Panc1 (cell line): ENCODE measurements at regions not wholly inside any gene's neighbourhood (a gene's known extent, or its start where the extent isn't known, plus 50 kb on each side); places are given as distances from the start of the nearest gene placed in this dataset.

Source experiments
- ATAC-seq: fragments of 200-7000 bp; cut with Tn5 transposase; 2 replicates; pipeline ENCODE4 v1.9.1; 2020; ENCODE audit warnings: mild to moderate bottlenecking, moderate library complexity
- BruUV-seq: library from RNA; stranded (reverse); fragments of 400-500 nt; replicated peaks from 2 replicates; lab custom pipeline; 2021; lab: Mats Ljungman, UMichigan
- CTCF ChIA-PET: fragments of 300-600 bp; sonication (Branson Sonifier 250); formaldehyde crosslinking; loops from one replicate; lab custom pipeline; 2022; ENCODE audit warnings: antibody characterized with exemption; lab: Charles Lee
- POLR2A ChIA-PET: fragments of 300-600 bp; sonication (Branson Sonifier 250); formaldehyde crosslinking; loops from one replicate; lab custom pipeline; 2022; ENCODE audit warnings: antibody characterized with exemption; lab: Charles Lee
- DNase-seq: peaks from one replicate; pipeline ENCODE4 v3.0.0-alpha.2; 2010; ENCODE audit warnings: low read depth, low spot score
- H3K27ac ChIP-seq: 2 replicates; pipeline ENCODE4 v1.5.1; 2011; ENCODE audit warnings: mild to moderate bottlenecking, low read length, inconsistent platforms
- H3K27me3 ChIP-seq: fragments of 200-500 bp; sonication (Bioruptor generic); 2 replicates; pipeline ENCODE4 v1.6.0; 2014; ENCODE audit warnings: low read length, inconsistent platforms; ENCODE audit not compliant: control insufficient read depth, insufficient read depth
- H3K36me3 ChIP-seq: fragments of 200-500 bp; sonication (Bioruptor generic); 2 replicates; pipeline ENCODE4 v1.5.1; 2014; ENCODE audit warnings: inconsistent platforms, mild to moderate bottlenecking, low read length, moderate library complexity; ENCODE audit not compliant: control insufficient read depth, insufficient read depth
- H3K4me1 ChIP-seq: 2 replicates; pipeline ENCODE4 v1.5.1; 2011; ENCODE audit warnings: inconsistent platforms, mild to moderate bottlenecking, low read length, moderate library complexity; ENCODE audit not compliant: control insufficient read depth, insufficient read depth
- H3K4me3 ChIP-seq, 2 experiments: 2 replicates each; pipeline ENCODE4 v1.5.1; 2011 to 2012; ENCODE audit warnings: low read depth in 2 of 2, low read length in 2 of 2, mild to moderate bottlenecking in 2 of 2, inconsistent platforms in 1 of 2, moderate library complexity in 1 of 2
- H3K9me3 ChIP-seq: fragments of 200-500 bp; sonication (Bioruptor generic); 2 replicates; pipeline ENCODE4 v1.5.1; 2014; ENCODE audit warnings: low read depth, mild to moderate bottlenecking, inconsistent platforms, low read length, moderate library complexity; ENCODE audit not compliant: control insufficient read depth, insufficient read depth
- POLR2AphosphoS5 ChIP-seq: IDR thresholded peaks from 2 replicates; pipeline ENCODE4 v1.6.1; 2012; ENCODE audit warnings: mild to moderate bottlenecking, low read depth, low read length, moderate library complexity
- SIN3A ChIP-seq: IDR thresholded peaks from 2 replicates; pipeline ENCODE4 v1.6.1; 2012; ENCODE audit warnings: low read depth, mild to moderate bottlenecking, low read length, moderate library complexity, borderline replicate concordance; ENCODE audit not compliant: insufficient read depth
- TCF7L2 ChIP-seq: IDR thresholded peaks from 2 replicates; pipeline ENCODE4 v1.6.1; 2011; ENCODE audit warnings: mild to moderate bottlenecking, low read depth, low read length, inconsistent platforms
- in situ Hi-C: cut with HindIII; loops from 2 replicates; pipeline ENCODE4 v1.10.0; 2016; ENCODE audit warnings: low sequenced_read_pairs, low pct_unique_long_range_greater_than_20kb
- intact Hi-C: fragments of 100-400 bp; cut with micrococcal nuclease; formaldehyde crosslinking; loops from one replicate; pipeline ENCODE4 v1.10.0; 2022; ENCODE audit not compliant: unreplicated experiment
- TF ChIP-seq, protein P1 (sequence below), 2 experiments: IDR thresholded peaks; 2 replicates each; pipeline ENCODE4 v1.6.1; 2011 to 2012; ENCODE audit warnings: low read depth in 2 of 2, control low read depth in 1 of 2, low read length in 1 of 2, mild to moderate bottlenecking in 1 of 2, moderate library complexity in 1 of 2; ENCODE audit not compliant: insufficient read depth in 1 of 2
- TF ChIP-seq, protein P2 (sequence below): fragments of 450-650 bp; IDR thresholded peaks from 2 replicates; pipeline ENCODE4 v1.5.1; 2017; ENCODE audit warnings: mild to moderate bottlenecking

GRCh38 chr2:220129391-220129790, 502.0 kb downstream of the SLC4A3 start:
- H3K27me3 ChIP-seq = no peaks in the 10 kb centered on the region
- H3K4me3 ChIP-seq = no peak overlapping the region
- DNase-seq (no peak), ATAC-seq (no peak)
- no TSS peak for BruUV-seq
- in situ Hi-C loops (no loop called here), intact Hi-C loops (no loop called here)
- H3K4me1 ChIP-seq = no peaks in the 10 kb centered on the region
- no peaks in the 10 kb centered on the region for H3K36me3 ChIP-seq
- POLR2A ChIA-PET = no interaction called here
- CTCF ChIA-PET = interaction anchor here (0.8 kb wide), 1 partner anchor 25 kb away, joined by 3 read pairs; no protein-coding TSS in a partner anchor
- TF ChIP-seq TCF7L2 (no peak), POLR2AphosphoS5 (no peak), SIN3A (no peak)
- TF ChIP-seq, protein P1, sequence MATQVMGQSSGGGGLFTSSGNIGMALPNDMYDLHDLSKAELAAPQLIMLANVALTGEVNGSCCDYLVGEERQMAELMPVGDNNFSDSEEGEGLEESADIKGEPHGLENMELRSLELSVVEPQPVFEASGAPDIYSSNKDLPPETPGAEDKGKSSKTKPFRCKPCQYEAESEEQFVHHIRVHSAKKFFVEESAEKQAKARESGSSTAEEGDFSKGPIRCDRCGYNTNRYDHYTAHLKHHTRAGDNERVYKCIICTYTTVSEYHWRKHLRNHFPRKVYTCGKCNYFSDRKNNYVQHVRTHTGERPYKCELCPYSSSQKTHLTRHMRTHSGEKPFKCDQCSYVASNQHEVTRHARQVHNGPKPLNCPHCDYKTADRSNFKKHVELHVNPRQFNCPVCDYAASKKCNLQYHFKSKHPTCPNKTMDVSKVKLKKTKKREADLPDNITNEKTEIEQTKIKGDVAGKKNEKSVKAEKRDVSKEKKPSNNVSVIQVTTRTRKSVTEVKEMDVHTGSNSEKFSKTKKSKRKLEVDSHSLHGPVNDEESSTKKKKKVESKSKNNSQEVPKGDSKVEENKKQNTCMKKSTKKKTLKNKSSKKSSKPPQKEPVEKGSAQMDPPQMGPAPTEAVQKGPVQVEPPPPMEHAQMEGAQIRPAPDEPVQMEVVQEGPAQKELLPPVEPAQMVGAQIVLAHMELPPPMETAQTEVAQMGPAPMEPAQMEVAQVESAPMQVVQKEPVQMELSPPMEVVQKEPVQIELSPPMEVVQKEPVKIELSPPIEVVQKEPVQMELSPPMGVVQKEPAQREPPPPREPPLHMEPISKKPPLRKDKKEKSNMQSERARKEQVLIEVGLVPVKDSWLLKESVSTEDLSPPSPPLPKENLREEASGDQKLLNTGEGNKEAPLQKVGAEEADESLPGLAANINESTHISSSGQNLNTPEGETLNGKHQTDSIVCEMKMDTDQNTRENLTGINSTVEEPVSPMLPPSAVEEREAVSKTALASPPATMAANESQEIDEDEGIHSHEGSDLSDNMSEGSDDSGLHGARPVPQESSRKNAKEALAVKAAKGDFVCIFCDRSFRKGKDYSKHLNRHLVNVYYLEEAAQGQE (IDR thresholded peaks at IDR 0.05; ENCODE audit: insufficient read depth in 1 of 2, low read depth in 2 of 2, low read length in 1 of 2) = no peak
- TF ChIP-seq, protein P2, sequence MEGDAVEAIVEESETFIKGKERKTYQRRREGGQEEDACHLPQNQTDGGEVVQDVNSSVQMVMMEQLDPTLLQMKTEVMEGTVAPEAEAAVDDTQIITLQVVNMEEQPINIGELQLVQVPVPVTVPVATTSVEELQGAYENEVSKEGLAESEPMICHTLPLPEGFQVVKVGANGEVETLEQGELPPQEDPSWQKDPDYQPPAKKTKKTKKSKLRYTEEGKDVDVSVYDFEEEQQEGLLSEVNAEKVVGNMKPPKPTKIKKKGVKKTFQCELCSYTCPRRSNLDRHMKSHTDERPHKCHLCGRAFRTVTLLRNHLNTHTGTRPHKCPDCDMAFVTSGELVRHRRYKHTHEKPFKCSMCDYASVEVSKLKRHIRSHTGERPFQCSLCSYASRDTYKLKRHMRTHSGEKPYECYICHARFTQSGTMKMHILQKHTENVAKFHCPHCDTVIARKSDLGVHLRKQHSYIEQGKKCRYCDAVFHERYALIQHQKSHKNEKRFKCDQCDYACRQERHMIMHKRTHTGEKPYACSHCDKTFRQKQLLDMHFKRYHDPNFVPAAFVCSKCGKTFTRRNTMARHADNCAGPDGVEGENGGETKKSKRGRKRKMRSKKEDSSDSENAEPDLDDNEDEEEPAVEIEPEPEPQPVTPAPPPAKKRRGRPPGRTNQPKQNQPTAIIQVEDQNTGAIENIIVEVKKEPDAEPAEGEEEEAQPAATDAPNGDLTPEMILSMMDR = no peak
- H3K9me3 ChIP-seq = no peaks in the 10 kb centered on the region
- H3K27ac ChIP-seq = no peak overlapping the region

GRCh38 chr2:220134756-220135534, 507.5 kb downstream of the SLC4A3 start:
- no peak overlapping the region for H3K27ac ChIP-seq
- no peak for ATAC-seq
- POLR2A ChIA-PET = no interaction called here
- CTCF ChIA-PET = no interaction called here
- no peaks in the 10 kb centered on the region for H3K27me3 ChIP-seq
- no peaks in the 10 kb centered on the region for H3K4me1 ChIP-seq
- intact Hi-C loops = no loop called here
- in situ Hi-C loops = no loop called here
- H3K36me3 ChIP-seq = no peaks in the 10 kb centered on the region
- H3K9me3 ChIP-seq = no peaks in the 10 kb centered on the region
- no peak overlapping the region for H3K4me3 ChIP-seq
- DNase-seq = no peak
- TF ChIP-seq POLR2AphosphoS5 = no peak
- no TSS peak for BruUV-seq

GRCh38 chr2:220143336-220143735, 515.9 kb downstream of the SLC4A3 start:
- DNase-seq (no peak), ATAC-seq (no peak)
- TF ChIP-seq, protein P1 (IDR thresholded peaks at IDR 0.05; ENCODE audit: insufficient read depth in 1 of 2, low read depth in 2 of 2, low read length in 1 of 2) = no peak
- TF ChIP-seq SIN3A = no peak
- no peak for TF ChIP-seq POLR2AphosphoS5
- no peak for TF ChIP-seq TCF7L2
- TF ChIP-seq, protein P2 = no peak
- CTCF ChIA-PET = no interaction called here
- Histone ChIP-seq H3K4me1 (no peaks in the 10 kb centered on the region), H3K4me3 (no peak overlapping the region), H3K27me3 (no peaks in the 10 kb centered on the region), H3K36me3 (no peaks in the 10 kb centered on the region), H3K9me3 (no peaks in the 10 kb centered on the region), H3K27ac (no peak overlapping the region)
- intact Hi-C loops = no loop called here
- POLR2A ChIA-PET = no interaction called here
- no TSS peak for BruUV-seq
- in situ Hi-C loops = no loop called here
